HG03521 (cell line): ENCODE measurements at regions not wholly inside any gene's neighbourhood (a gene's known extent, or its start where the extent isn't known, plus 50 kb on each side); places are given as distances from the start of the nearest gene placed in this dataset.

Experiments used
- ATAC-seq: cut with Tn5 transposase; IDR thresholded peaks from one replicate; pipeline ENCODE4 v1.9.1; 2021; ENCODE audit warnings: mild to moderate bottlenecking, moderate library complexity; ENCODE audit not compliant: unreplicated experiment

- ATAC-seq, result no peak
These were observed 83.5 kb downstream of the VCY1B start for GRCh38 chrY:14139521-14139920.

GRCh38 chrY:14145614-14146013 is 89.6 kb downstream of the VCY1B start:
- no peak for ATAC-seq

- ATAC-seq, result no peak
These were observed 126.7 kb downstream of the VCY1B start for GRCh38 chrY:14182776-14183175.

GRCh38 chrY:14222014-14222413 is 166.0 kb downstream of the VCY1B start:
- no peak for ATAC-seq

- no peak for ATAC-seq
These were observed 175.7 kb downstream of the VCY1B start for GRCh38 chrY:14231703-14232102.

GRCh38 chrY:14235070-14235469 is 179.0 kb downstream of the VCY1B start:
- ATAC-seq, result no peak

- ATAC-seq, result no peak
These were observed 182.2 kb downstream of the VCY1B start for GRCh38 chrY:14238277-14238676.

GRCh38 chrY:14246948-14247347 is 190.9 kb downstream of the VCY1B start:
- no peak for ATAC-seq

GRCh38 chrY:14248878-14249576 is 193.0 kb downstream of the VCY1B start:
- ATAC-seq, result no peak

GRCh38 chrY:14255965-14256816 is 200.2 kb downstream of the VCY1B start:
- no peak for ATAC-seq

GRCh38 chrY:14256817-14257168 is 200.8 kb downstream of the VCY1B start:
- ATAC-seq, result no peak

GRCh38 chrY:14277029-14277428 is 221.0 kb downstream of the VCY1B start:
- no peak for ATAC-seq

GRCh38 chrY:14290656-14291375 is 233.5 kb upstream of the NLGN4Y start:
- no peak for ATAC-seq

- no peak for ATAC-seq
These were observed 231.9 kb upstream of the NLGN4Y start for GRCh38 chrY:14292382-14292781.

- no peak for ATAC-seq
These were observed 223.6 kb upstream of the NLGN4Y start for GRCh38 chrY:14300775-14301174.

- no peak for ATAC-seq
These were observed 222.8 kb upstream of the NLGN4Y start for GRCh38 chrY:14301552-14301951.

- ATAC-seq, result no peak
These were observed 195.5 kb upstream of the NLGN4Y start for GRCh38 chrY:14328677-14329345.

- no peak for ATAC-seq
These were observed 194.0 kb upstream of the NLGN4Y start for GRCh38 chrY:14330362-14330761.

- no peak for ATAC-seq
These were observed 184.8 kb upstream of the NLGN4Y start for GRCh38 chrY:14339524-14339923.

GRCh38 chrY:14340459-14341143 is 183.7 kb upstream of the NLGN4Y start:
- peak; percentile 64 for ATAC-seq
